Parathyroid adenoma (tissue), 2 donors: ENCODE measurements at regions not wholly inside any gene's neighbourhood (a gene's known extent, or its start where the extent isn't known, plus 50 kb on each side); places are given as distances from the start of the nearest gene placed in this dataset.

Source experiments
- H2AFZ ChIP-seq: fragments of 300-600 bp; sonication (generic); one replicate; pipeline ENCODE4 v1.7.0; 2017; ENCODE audit warnings: antibody characterized with exemption, mild to moderate bottlenecking
- H3K27ac ChIP-seq: fragments of 300-600 bp; sonication (generic); one replicate; pipeline ENCODE4 v1.7.0; 2017
- H3K27me3 ChIP-seq: fragments of 300-600 bp; sonication (generic); one replicate; pipeline ENCODE4 v1.7.0; 2017; ENCODE audit warnings: low read length; ENCODE audit not compliant: control insufficient read depth, insufficient read depth
- H3K36me3 ChIP-seq: fragments of 300-600 bp; sonication (generic); one replicate; pipeline ENCODE4 v1.7.0; 2017; ENCODE audit warnings: low read length; ENCODE audit not compliant: control insufficient read depth, insufficient read depth
- H3K4me1 ChIP-seq: fragments of 300-600 bp; sonication (generic); one replicate; pipeline ENCODE4 v1.7.0; 2017; ENCODE audit warnings: control low read depth
- H3K4me2 ChIP-seq: fragments of 300-600 bp; sonication (generic); one replicate; pipeline ENCODE4 v1.7.0; 2017; ENCODE audit warnings: low read length
- H3K4me3 ChIP-seq: fragments of 300-600 bp; sonication (generic); one replicate; pipeline ENCODE4 v1.7.0; 2017; ENCODE audit warnings: low read depth, low read length
- H3K79me2 ChIP-seq: fragments of 300-600 bp; sonication (generic); one replicate; pipeline ENCODE4 v1.7.0; 2017; ENCODE audit warnings: control low read depth
- H3K9ac ChIP-seq: fragments of 300-600 bp; sonication (generic); one replicate; pipeline ENCODE4 v1.7.0; 2017; ENCODE audit warnings: mild to moderate bottlenecking
- H3K9me3 ChIP-seq: fragments of 300-600 bp; sonication (generic); one replicate; pipeline ENCODE4 v1.7.0; 2017; ENCODE audit warnings: low read length; ENCODE audit not compliant: control insufficient read depth
- TF ChIP-seq, protein P1 (sequence below): fragments of 300-600 bp; sonication (generic); IDR thresholded peaks from one replicate; pipeline ENCODE4 v1.7.0; 2017; ENCODE audit warnings: antibody characterized with exemption, mild to moderate bottlenecking
- donor health status: primary hyperparathyroidism.

DNA sequence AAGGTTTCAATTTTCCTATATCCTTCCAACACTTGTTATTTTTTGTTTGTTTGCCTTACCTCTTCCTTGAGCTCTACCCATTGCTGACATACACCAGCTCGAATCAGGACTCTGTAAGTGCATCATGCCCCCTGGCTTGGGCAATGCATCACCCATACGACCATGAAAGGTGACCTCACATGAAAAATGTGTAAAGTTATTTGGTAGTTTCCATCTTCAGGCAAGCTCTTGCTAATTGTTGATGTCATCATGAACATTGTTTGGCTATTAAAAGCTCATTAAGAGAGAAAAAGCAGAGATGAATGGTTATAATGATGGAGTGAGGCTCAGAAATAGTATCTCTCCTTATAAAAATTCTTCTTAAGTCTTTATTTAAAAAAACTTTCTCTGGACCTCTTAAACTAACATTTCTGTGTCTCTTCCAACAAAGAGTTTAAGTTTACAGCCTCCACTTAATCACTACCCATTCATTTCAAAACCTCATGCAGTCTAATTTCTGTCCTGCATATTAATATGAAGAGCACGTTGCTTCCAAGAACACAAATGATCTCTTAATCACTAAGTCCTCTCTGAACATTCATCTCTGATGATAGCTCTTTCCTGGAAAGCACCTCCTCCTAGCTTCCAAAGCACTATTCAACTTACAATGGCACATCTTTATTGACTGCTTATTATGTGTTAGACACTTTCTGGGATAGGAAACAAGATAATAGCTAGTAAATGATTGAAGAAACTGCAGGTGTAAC lies 236.3 kb downstream of the NFKBIZ start:
- Histone ChIP-seq H2AFZ (no peak overlapping the region), H3K9ac (no peak overlapping the region), H3K27ac (no peak overlapping the region), H3K4me2 (no peak overlapping the region), H3K4me1 (no peaks in the 10 kb centered on the region), H3K79me2 (no peaks in the 10 kb centered on the region), H3K36me3 (no peaks in the 10 kb centered on the region), H3K27me3 (no peaks in the 10 kb centered on the region), H3K9me3 (no peaks in the 10 kb centered on the region), H3K4me3 (no peak overlapping the region)
- TF ChIP-seq, protein P1, sequence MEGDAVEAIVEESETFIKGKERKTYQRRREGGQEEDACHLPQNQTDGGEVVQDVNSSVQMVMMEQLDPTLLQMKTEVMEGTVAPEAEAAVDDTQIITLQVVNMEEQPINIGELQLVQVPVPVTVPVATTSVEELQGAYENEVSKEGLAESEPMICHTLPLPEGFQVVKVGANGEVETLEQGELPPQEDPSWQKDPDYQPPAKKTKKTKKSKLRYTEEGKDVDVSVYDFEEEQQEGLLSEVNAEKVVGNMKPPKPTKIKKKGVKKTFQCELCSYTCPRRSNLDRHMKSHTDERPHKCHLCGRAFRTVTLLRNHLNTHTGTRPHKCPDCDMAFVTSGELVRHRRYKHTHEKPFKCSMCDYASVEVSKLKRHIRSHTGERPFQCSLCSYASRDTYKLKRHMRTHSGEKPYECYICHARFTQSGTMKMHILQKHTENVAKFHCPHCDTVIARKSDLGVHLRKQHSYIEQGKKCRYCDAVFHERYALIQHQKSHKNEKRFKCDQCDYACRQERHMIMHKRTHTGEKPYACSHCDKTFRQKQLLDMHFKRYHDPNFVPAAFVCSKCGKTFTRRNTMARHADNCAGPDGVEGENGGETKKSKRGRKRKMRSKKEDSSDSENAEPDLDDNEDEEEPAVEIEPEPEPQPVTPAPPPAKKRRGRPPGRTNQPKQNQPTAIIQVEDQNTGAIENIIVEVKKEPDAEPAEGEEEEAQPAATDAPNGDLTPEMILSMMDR = no peak

DNA sequence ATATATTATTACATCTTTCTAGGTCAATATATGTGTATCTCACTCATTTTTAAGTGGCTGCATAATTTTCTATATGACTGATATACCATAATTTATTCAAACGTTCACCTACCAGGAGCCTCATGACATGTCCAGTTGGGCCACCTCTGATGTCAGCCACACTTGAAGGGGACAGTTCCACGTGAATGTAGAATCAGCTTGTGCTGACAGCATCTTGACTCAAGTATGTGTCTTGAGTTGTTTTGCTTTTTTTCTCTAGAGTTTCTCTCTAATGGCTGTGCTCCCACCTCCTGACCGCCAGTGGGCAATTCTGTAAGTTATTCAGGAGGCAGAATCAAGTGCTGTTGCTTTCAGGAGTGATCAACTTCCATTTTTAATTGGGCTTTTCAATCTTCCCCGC lies 237.9 kb downstream of the NFKBIZ start:
- Histone ChIP-seq H3K27me3 (no peaks in the 10 kb centered on the region), H3K27ac (no peak overlapping the region), H3K79me2 (no peaks in the 10 kb centered on the region), H3K4me2 (no peak overlapping the region), H3K9me3 (no peaks in the 10 kb centered on the region), H3K36me3 (no peaks in the 10 kb centered on the region), H3K4me1 (no peaks in the 10 kb centered on the region), H3K4me3 (no peak overlapping the region), H3K9ac (no peak overlapping the region), H2AFZ (no peak overlapping the region)
- TF ChIP-seq, protein P1 = no peak

DNA sequence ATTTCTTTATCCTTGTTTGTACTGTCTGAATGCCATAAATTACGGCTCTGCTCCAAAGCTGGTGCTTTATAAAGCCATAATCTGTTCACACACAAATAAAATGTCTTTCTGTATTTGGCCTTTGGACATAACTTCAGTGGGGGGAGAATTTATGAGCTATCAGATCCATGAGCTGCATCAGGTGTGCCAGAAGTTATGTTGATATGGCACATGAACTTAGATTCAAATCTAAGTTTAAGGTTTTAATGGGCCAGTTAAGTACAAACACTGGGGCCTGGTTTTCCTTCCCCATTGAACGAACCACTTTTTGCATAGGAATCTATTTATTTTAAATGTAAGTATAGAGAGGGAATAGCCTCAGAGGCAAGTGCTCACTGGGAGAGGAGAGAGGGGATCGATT lies 239.9 kb downstream of the NFKBIZ start:
- H3K36me3 ChIP-seq = no peaks in the 10 kb centered on the region
- H3K4me2 ChIP-seq = no peak overlapping the region
- H3K9me3 ChIP-seq = no peaks in the 10 kb centered on the region
- H2AFZ ChIP-seq = no peak overlapping the region
- no peak overlapping the region for H3K9ac ChIP-seq
- no peak overlapping the region for H3K27ac ChIP-seq
- H3K27me3 ChIP-seq = no peaks in the 10 kb centered on the region
- no peak overlapping the region for H3K4me3 ChIP-seq
- no peaks in the 10 kb centered on the region for H3K4me1 ChIP-seq
- no peaks in the 10 kb centered on the region for H3K79me2 ChIP-seq
- TF ChIP-seq, protein P1 = no peak

DNA sequence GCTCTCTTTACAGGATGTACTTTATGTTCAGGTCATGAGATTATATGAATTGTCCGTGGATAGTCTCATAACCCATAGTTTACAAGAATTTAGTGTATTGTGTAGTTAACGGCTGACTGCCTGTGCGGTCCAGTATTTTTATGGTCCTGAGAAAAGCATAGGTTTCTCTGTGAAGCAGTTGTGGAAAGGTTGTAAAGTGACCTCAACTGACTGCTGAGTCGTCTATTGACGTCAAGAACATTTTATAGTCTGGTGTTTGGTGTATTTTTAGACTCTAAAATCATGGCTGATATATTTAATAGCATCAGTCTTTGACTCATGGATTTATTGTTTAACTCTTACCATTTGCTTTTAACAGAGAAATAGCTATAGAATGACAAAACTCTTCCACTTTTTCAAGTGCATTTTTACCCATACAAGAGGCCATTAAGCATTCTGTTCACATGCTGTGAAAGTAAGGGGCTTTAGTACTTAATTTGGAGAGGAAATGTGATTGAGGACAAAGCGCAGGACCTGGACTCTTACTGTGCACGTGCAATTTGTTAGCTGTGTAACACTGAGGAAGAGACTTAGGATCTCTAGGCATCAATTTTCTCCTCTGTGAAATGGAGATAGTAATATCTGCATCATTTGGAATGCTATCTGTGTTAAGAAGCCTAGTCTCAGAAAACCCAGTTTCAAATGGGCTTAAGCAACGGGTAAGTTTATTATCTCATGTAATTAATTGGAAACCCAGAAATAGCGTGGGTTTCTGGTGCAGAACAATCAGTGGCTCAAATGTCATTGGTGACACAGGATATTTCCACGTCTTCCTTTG lies 240.8 kb downstream of the NFKBIZ start:
- no peaks in the 10 kb centered on the region for H3K9me3 ChIP-seq
- no peaks in the 10 kb centered on the region for H3K27me3 ChIP-seq
- H3K79me2 ChIP-seq = no peaks in the 10 kb centered on the region
- no peaks in the 10 kb centered on the region for H3K4me1 ChIP-seq
- H3K4me3 ChIP-seq = no peak overlapping the region
- no peaks in the 10 kb centered on the region for H3K36me3 ChIP-seq
- TF ChIP-seq, protein P1 = no peak
- H3K9ac ChIP-seq = no peak overlapping the region
- no peak overlapping the region for H3K27ac ChIP-seq
- no peak overlapping the region for H3K4me2 ChIP-seq
- no peak overlapping the region for H2AFZ ChIP-seq
